HEK293 (cell line): ENCODE measurements at regions not wholly inside any gene's neighbourhood (a gene's known extent, or its start where the extent isn't known, plus 50 kb on each side); places are given as distances from the start of the nearest gene placed in this dataset.

ENCODE experiments used
- CTCF ChIA-PET: fragments of 350-600 bp; formaldehyde crosslinking; extraction: SDS; loops from one replicate; lab custom pipeline; 2021; ENCODE audit warnings: antibody characterized with exemption; lab: Yijun Ruan, JAX
- POLR2A ChIA-PET: fragments of 300-600 bp; formaldehyde crosslinking; extraction: SDS; loops from one replicate; lab custom pipeline; 2020; ENCODE audit warnings: antibody characterized with exemption, inconsistent platforms; lab: Yijun Ruan, JAX
- H3K27ac ChIP-seq: fragments of 200-500 bp; sonication (Bioruptor generic); 2 replicates; pipeline ENCODE4 v1.5.1; 2014; ENCODE audit warnings: low read depth, low read length, control low read depth, inconsistent platforms; ENCODE audit errors: extremely low read depth
- H3K36me3 ChIP-seq, 2 experiments: fragments of 200-500 bp in 1 of 2; sonication (Bioruptor generic) in 1 of 2; 1 replicate in 1 of 2; 2 replicates in 1 of 2; pipeline ENCODE4 v1.5.1; 2014 to 2017; ENCODE audit warnings: inconsistent platforms in 2 of 2, low read length in 2 of 2; ENCODE audit not compliant: control insufficient read depth in 2 of 2, insufficient read depth in 1 of 2
- H3K4me1 ChIP-seq: fragments of 200-500 bp; sonication (Bioruptor generic); 2 replicates; pipeline ENCODE4 v1.5.1; 2014; ENCODE audit warnings: mild to moderate bottlenecking, low read length, inconsistent platforms; ENCODE audit not compliant: control insufficient read depth, insufficient read depth
- H3K4me3 ChIP-seq: 2 replicates; pipeline ENCODE4 v1.5.1; 2011; ENCODE audit warnings: low read depth, mild to moderate bottlenecking, control low read depth, low read length, moderate library complexity
- H3K9me3 ChIP-seq: fragments of 200-500 bp; sonication (Bioruptor generic); 2 replicates; pipeline ENCODE4 v1.5.1; 2014; ENCODE audit warnings: low read depth, low read length, inconsistent platforms; ENCODE audit not compliant: control insufficient read depth, insufficient read depth
- HOXA7 ChIP-seq: sonication (generic); formaldehyde crosslinking; IDR thresholded peaks from 2 replicates; pipeline ENCODE4 v1.8.1; 2022; ENCODE audit warnings: missing genetic modification reagents, borderline replicate concordance
- HOXC10 ChIP-seq: sonication (generic); formaldehyde crosslinking; IDR thresholded peaks from 2 replicates; pipeline ENCODE4 v1.8.1; 2023; ENCODE audit warnings: mild to moderate bottlenecking, missing genetic modification reagents
- MEIS1 ChIP-seq: sonication (generic); formaldehyde crosslinking; IDR thresholded peaks from 2 replicates; pipeline ENCODE4 v1.8.1; 2022; ENCODE audit warnings: missing genetic modification reagents, mild to moderate bottlenecking, borderline replicate concordance
- MZF1 ChIP-seq: fragments of 450-650 bp; formaldehyde crosslinking; IDR thresholded peaks from 2 replicates; pipeline ENCODE4 v1.5.1; 2017; ENCODE audit warnings: missing biosample characterization, missing genetic modification characterization, borderline replicate concordance
- PATZ1 ChIP-seq: fragments of 450-650 bp; formaldehyde crosslinking; IDR thresholded peaks from 2 replicates; pipeline ENCODE4 v1.5.1; 2016; ENCODE audit warnings: missing biosample characterization, missing genetic modification characterization
- SCRT1 ChIP-seq: fragments of 450-650 bp; formaldehyde crosslinking; IDR thresholded peaks from 2 replicates; pipeline ENCODE4 v1.5.1; 2016; ENCODE audit warnings: missing biosample characterization, missing genetic modification characterization, borderline replicate concordance
- SP3 ChIP-seq: fragments of 450-650 bp; formaldehyde crosslinking; IDR thresholded peaks from 2 replicates; pipeline ENCODE4 v1.5.1; 2016; ENCODE audit warnings: missing biosample characterization, missing genetic modification characterization
- ZNF155 ChIP-seq: fragments of 450-650 bp; formaldehyde crosslinking; IDR thresholded peaks from 2 replicates; pipeline ENCODE4 v1.5.1; 2016; ENCODE audit warnings: missing biosample characterization, missing genetic modification characterization
- ZNF16 ChIP-seq: fragments of 450-650 bp; formaldehyde crosslinking; IDR thresholded peaks from 2 replicates; pipeline ENCODE4 v1.5.1; 2016; ENCODE audit warnings: low read depth, missing biosample characterization, missing genetic modification characterization
- ZNF184 ChIP-seq: fragments of 450-650 bp; IDR thresholded peaks from 2 replicates; pipeline ENCODE4 v1.5.1; 2018; ENCODE audit warnings: missing biosample characterization, mild to moderate bottlenecking, missing genetic modification characterization
- ZNF302 ChIP-seq: fragments of 450-650 bp; formaldehyde crosslinking; IDR thresholded peaks from 2 replicates; pipeline ENCODE4 v1.5.1; 2016; ENCODE audit warnings: missing biosample characterization, missing genetic modification characterization, low read depth
- ZNF335 ChIP-seq: fragments of 450-650 bp; formaldehyde crosslinking; conservative IDR thresholded peaks from 2 replicates; pipeline ENCODE4 v1.5.1; 2016; ENCODE audit warnings: missing biosample characterization, missing genetic modification characterization
- ZNF416 ChIP-seq: fragments of 450-650 bp; formaldehyde crosslinking; IDR thresholded peaks from 2 replicates; pipeline ENCODE4 v1.5.1; 2016; ENCODE audit warnings: missing biosample characterization, missing genetic modification characterization
- ZNF473 ChIP-seq: fragments of 450-650 bp; formaldehyde crosslinking; IDR thresholded peaks from 2 replicates; pipeline ENCODE4 v1.5.1; 2017; ENCODE audit warnings: missing biosample characterization, missing genetic modification characterization
- ZNF571 ChIP-seq: fragments of 450-650 bp; formaldehyde crosslinking; IDR thresholded peaks from 2 replicates; pipeline ENCODE4 v1.5.0; 2017; ENCODE audit warnings: missing biosample characterization, missing genetic modification characterization
- ZNF600 ChIP-seq: fragments of 450-650 bp; formaldehyde crosslinking; IDR thresholded peaks from 2 replicates; pipeline ENCODE4 v1.5.1; 2016; ENCODE audit warnings: missing biosample characterization, missing genetic modification characterization
- ZNF623 ChIP-seq: fragments of 450-650 bp; formaldehyde crosslinking; IDR thresholded peaks from 2 replicates; pipeline ENCODE4 v1.5.1; 2016; ENCODE audit warnings: missing biosample characterization, missing genetic modification characterization
- ZNF624 ChIP-seq: fragments of 450-650 bp; formaldehyde crosslinking; IDR thresholded peaks from 2 replicates; pipeline ENCODE4 v1.5.1; 2017; ENCODE audit warnings: missing biosample characterization, missing genetic modification characterization
- ZNF830 ChIP-seq: fragments of 450-650 bp; IDR thresholded peaks from 2 replicates; pipeline ENCODE4 v1.5.0; 2018; ENCODE audit warnings: missing biosample characterization, missing genetic modification characterization, low read depth, mild to moderate bottlenecking, moderate library complexity
- TF ChIP-seq, protein P1 (sequence below): fragments of 450-650 bp; formaldehyde crosslinking; IDR thresholded peaks from 2 replicates; pipeline ENCODE4 v1.5.0; 2017; ENCODE audit warnings: missing biosample characterization, missing genetic modification characterization, borderline replicate concordance
- TF ChIP-seq, protein P2 (sequence below): fragments of 450-650 bp; formaldehyde crosslinking; IDR thresholded peaks from 2 replicates; pipeline ENCODE4 v1.5.1; 2016; ENCODE audit warnings: missing biosample characterization, missing genetic modification characterization

- H3K4me3 ChIP-seq, result no peak overlapping the region
- TF ChIP-seq MZF1 (tag by site-specific recombination) (no peak), ZNF624 (tag by site-specific recombination) (no peak), ZNF473 (tag by site-specific recombination) (no peak), MEIS1 (CRISPR knock-in tag) (no peak), ZNF416 (no peak)
- no peaks in the 10 kb centered on the region for H3K9me3 ChIP-seq
- no peaks in the 10 kb centered on the region for H3K4me1 ChIP-seq
- H3K36me3 ChIP-seq, result no peaks in the 10 kb centered on the region
- ChIA-PET CTCF (no interaction called here), POLR2A (no interaction called here)
- no peak overlapping the region for H3K27ac ChIP-seq
These were observed 171.2 kb upstream of the IL15 start for GRCh38 chr4:141465171-141465570.

- Histone ChIP-seq H3K27ac (no peak overlapping the region), H3K4me1 (no peaks in the 10 kb centered on the region), H3K4me3 (no peak overlapping the region), H3K9me3 (no peaks in the 10 kb centered on the region), H3K36me3 (no peaks in the 10 kb centered on the region)
- CTCF ChIA-PET, result no interaction called here
- TF ChIP-seq SP3 (no peak), ZNF335 (no peak), ZNF624 (tag by site-specific recombination) (no peak), HOXA7 (no peak), ZNF155 (tag by site-specific recombination) (no peak), ZNF623 (tag by site-specific recombination) (no peak)
- TF ChIP-seq, protein P1, sequence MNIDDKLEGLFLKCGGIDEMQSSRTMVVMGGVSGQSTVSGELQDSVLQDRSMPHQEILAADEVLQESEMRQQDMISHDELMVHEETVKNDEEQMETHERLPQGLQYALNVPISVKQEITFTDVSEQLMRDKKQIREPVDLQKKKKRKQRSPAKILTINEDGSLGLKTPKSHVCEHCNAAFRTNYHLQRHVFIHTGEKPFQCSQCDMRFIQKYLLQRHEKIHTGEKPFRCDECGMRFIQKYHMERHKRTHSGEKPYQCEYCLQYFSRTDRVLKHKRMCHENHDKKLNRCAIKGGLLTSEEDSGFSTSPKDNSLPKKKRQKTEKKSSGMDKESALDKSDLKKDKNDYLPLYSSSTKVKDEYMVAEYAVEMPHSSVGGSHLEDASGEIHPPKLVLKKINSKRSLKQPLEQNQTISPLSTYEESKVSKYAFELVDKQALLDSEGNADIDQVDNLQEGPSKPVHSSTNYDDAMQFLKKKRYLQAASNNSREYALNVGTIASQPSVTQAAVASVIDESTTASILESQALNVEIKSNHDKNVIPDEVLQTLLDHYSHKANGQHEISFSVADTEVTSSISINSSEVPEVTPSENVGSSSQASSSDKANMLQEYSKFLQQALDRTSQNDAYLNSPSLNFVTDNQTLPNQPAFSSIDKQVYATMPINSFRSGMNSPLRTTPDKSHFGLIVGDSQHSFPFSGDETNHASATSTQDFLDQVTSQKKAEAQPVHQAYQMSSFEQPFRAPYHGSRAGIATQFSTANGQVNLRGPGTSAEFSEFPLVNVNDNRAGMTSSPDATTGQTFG, result no peak
- POLR2A ChIA-PET, result no interaction called here
These were observed 169.2 kb upstream of the IL15 start for GRCh38 chr4:141467225-141467624.

- no peak for TF ChIP-seq ZNF302 (tag by site-specific recombination)
- TF ChIP-seq, protein P1, result no peak
- no peaks in the 10 kb centered on the region for H3K4me1 ChIP-seq
- ChIA-PET POLR2A (no interaction called here), CTCF (interaction anchor here (0.7 kb wide), 1 partner anchor 17 kb away, joined by 3 read pairs; no protein-coding TSS in a partner anchor)
- H3K36me3 ChIP-seq, result no peaks in the 10 kb centered on the region
- H3K27ac ChIP-seq, result no peak overlapping the region
- no peaks in the 10 kb centered on the region for H3K9me3 ChIP-seq
- H3K4me3 ChIP-seq, result no peak overlapping the region
These were observed 167.0 kb upstream of the IL15 start for GRCh38 chr4:141469392-141469791.

- H3K4me1 ChIP-seq, result no peaks in the 10 kb centered on the region
- H3K4me3 ChIP-seq, result no peak overlapping the region
- CTCF ChIA-PET, result no interaction called here
- POLR2A ChIA-PET, result no interaction called here
- H3K36me3 ChIP-seq, result no peaks in the 10 kb centered on the region
- no peaks in the 10 kb centered on the region for H3K9me3 ChIP-seq
- no peak overlapping the region for H3K27ac ChIP-seq
- TF ChIP-seq, protein P2, sequence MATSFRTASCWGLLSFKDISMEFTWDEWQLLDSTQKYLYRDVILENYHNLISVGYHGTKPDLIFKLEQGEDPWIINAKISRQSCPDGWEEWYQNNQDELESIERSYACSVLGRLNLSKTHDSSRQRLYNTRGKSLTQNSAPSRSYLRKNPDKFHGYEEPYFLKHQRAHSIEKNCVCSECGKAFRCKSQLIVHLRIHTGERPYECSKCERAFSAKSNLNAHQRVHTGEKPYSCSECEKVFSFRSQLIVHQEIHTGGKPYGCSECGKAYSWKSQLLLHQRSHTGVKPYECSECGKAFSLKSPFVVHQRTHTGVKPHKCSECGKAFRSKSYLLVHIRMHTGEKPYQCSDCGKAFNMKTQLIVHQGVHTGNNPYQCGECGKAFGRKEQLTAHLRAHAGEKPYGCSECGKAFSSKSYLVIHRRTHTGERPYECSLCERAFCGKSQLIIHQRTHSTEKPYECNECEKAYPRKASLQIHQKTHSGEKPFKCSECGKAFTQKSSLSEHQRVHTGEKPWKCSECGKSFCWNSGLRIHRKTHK, result no peak
- TF ChIP-seq ZNF16 (tag by site-specific recombination), result no peak
- TF ChIP-seq ZNF830, result no peak
- no peak for TF ChIP-seq ZNF335
- no peak for TF ChIP-seq PATZ1
- TF ChIP-seq ZNF184 (tag by site-specific recombination), result no peak
- TF ChIP-seq HOXC10, result no peak
- TF ChIP-seq ZNF571 (tag by site-specific recombination), result no peak
- no peak for TF ChIP-seq ZNF600 (tag by site-specific recombination)
- no peak for TF ChIP-seq MZF1 (tag by site-specific recombination)
- no peak for TF ChIP-seq SCRT1 (tag by site-specific recombination)
These were observed 163.3 kb upstream of the IL15 start for GRCh38 chr4:141473026-141473540.
